Hepatocyte (in vitro differentiated cells): ENCODE measurements at regions not wholly inside any gene's neighbourhood (a gene's known extent, or its start where the extent isn't known, plus 50 kb on each side); places are given as distances from the start of the nearest gene placed in this dataset.

ENCODE experiments used
- DNase-seq: peaks from one replicate; pipeline ENCODE4 v3.0.0-alpha.2; 2016; ENCODE audit warnings: low spot score
- H2AFZ ChIP-seq: fragments of 200-600 bp; sonication (generic); 2 replicates; pipeline ENCODE4 v1.6.0; 2016; ENCODE audit warnings: antibody characterized with exemption, mild to moderate bottlenecking
- H3K27ac ChIP-seq: fragments of 200-600 bp; sonication (generic); 2 replicates; pipeline ENCODE4 v1.5.1; 2016; ENCODE audit warnings: mild to moderate bottlenecking
- H3K27me3 ChIP-seq: fragments of 200-600 bp; sonication (generic); 2 replicates; pipeline ENCODE4 v1.6.1; 2016
- H3K36me3 ChIP-seq: fragments of 200-600 bp; sonication (generic); replicated peaks from 2 replicates; pipeline ENCODE4 v1.5.1; 2016; ENCODE audit warnings: low read depth; ENCODE audit not compliant: insufficient read depth
- H3K4me1 ChIP-seq: fragments of 200-600 bp; sonication (generic); 2 replicates; pipeline ENCODE4 v1.5.1; 2016; ENCODE audit warnings: mild to moderate bottlenecking, moderate library complexity; ENCODE audit not compliant: insufficient read depth
- H3K4me2 ChIP-seq: fragments of 200-600 bp; sonication (generic); 2 replicates; pipeline ENCODE4 v1.6.0; 2016
- H3K4me3 ChIP-seq: fragments of 200-600 bp; sonication (generic); 2 replicates; pipeline ENCODE4 v1.5.1; 2016; ENCODE audit warnings: mild to moderate bottlenecking
- H3K79me2 ChIP-seq: fragments of 200-600 bp; sonication (generic); 2 replicates; pipeline ENCODE4 v1.6.0; 2017; ENCODE audit warnings: mild to moderate bottlenecking
- H3K9me2 ChIP-seq: fragments of 200-600 bp; sonication (generic); replicated peaks from 2 replicates; pipeline ENCODE4 v1.6.0; 2017; ENCODE audit warnings: mild to moderate bottlenecking; ENCODE audit not compliant: insufficient read depth
- H3K9me3 ChIP-seq: fragments of 200-600 bp; sonication (generic); 2 replicates; pipeline ENCODE4 v1.5.1; 2016; ENCODE audit warnings: low read depth, mild to moderate bottlenecking
- H4K20me1 ChIP-seq: fragments of 200-600 bp; sonication (generic); 2 replicates; pipeline ENCODE4 v1.6.0; 2016; ENCODE audit warnings: mild to moderate bottlenecking; ENCODE audit not compliant: insufficient read depth, poor library complexity, severe bottlenecking
- CTCF ChIP-seq: fragments of 200-600 bp; sonication (generic); IDR thresholded peaks from 2 replicates; pipeline ENCODE4 v1.5.1; 2016; ENCODE audit warnings: antibody characterized with exemption, mild to moderate bottlenecking; ENCODE audit not compliant: poor library complexity
- EZH2 ChIP-seq: fragments of 200-600 bp; sonication (generic); IDR thresholded peaks from 2 replicates; pipeline ENCODE4 v1.6.1; 2016; ENCODE audit warnings: antibody characterized with exemption, mild to moderate bottlenecking, borderline replicate concordance
- EZH2phosphoT487 ChIP-seq: fragments of 200-600 bp; sonication (generic); IDR thresholded peaks from one replicate; pipeline ENCODE4 v1.6.1; 2018; ENCODE audit warnings: antibody characterized with exemption, mild to moderate bottlenecking, low read depth, moderate library complexity; ENCODE audit not compliant: unreplicated experiment, severe bottlenecking
- WGBS: methylation state at CpG from one replicate; pipeline ENCODE4 v1.1.6; 2016; ENCODE audit warnings: low lambda C conversion rate; ENCODE audit errors: missing lambda C conversion rate; 5-methylcytosine and 5-hydroxymethylcytosine counted together

GRCh38 chr18:27428120-27428519, 243.0 kb upstream of the CHST9 start:
- Histone ChIP-seq H3K4me3 (no peak overlapping the region), H4K20me1 (no peaks in the 10 kb centered on the region), H3K9me2 (no peaks in the 10 kb centered on the region), H3K27ac (no peak overlapping the region), H3K9me3 (no peaks in the 10 kb centered on the region), H3K4me2 (no peak overlapping the region), H3K79me2 (no peaks in the 10 kb centered on the region), H3K4me1 (no peaks in the 10 kb centered on the region), H3K36me3 (no peaks in the 10 kb centered on the region), H2AFZ (no peak overlapping the region), H3K27me3 (no peaks in the 10 kb centered on the region)
- TF ChIP-seq EZH2phosphoT487 (no peak), CTCF (no peak), EZH2 (no peak)
- peak; percentile 10 for DNase-seq
- WGBS, result 85% methylated on average over 2 of the region's 2 CpGs

DNA sequence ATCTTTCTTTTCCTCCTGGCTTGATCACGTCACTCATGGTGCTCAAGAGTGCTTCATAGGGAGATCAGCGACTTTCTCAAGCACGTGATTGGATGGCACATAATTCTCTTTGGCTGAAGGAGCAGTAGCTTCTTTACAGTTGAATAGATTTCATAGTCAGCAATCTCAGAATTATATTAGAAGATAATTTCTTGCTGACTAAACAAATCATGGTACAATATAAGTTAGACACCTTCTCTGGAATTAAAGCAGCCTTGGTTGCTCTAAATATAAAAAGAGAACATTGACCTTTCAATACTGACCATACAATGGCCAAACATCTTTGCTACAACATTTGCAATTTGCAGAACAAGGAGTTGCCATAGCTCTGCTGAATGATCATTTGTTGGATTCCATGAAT, 238.5 kb upstream of the CHST9 start:
- Histone ChIP-seq H3K27me3 (no peaks in the 10 kb centered on the region), H3K36me3 (no peaks in the 10 kb centered on the region), H3K4me1 (no peaks in the 10 kb centered on the region), H4K20me1 (no peaks in the 10 kb centered on the region), H3K4me3 (no peak overlapping the region), H3K79me2 (no peaks in the 10 kb centered on the region), H2AFZ (no peak overlapping the region), H3K9me2 (no peaks in the 10 kb centered on the region), H3K27ac (no peak overlapping the region), H3K9me3 (no peaks in the 10 kb centered on the region), H3K4me2 (no peak overlapping the region)
- DNase-seq, result no peak
- WGBS, result 92% methylated on average over 3 of the region's 3 CpGs
- no peak for TF ChIP-seq EZH2phosphoT487
- TF ChIP-seq EZH2, result no peak
- TF ChIP-seq CTCF, result no peak

GRCh38 chr18:27419646-27420045, 234.5 kb upstream of the CHST9 start:
- Histone ChIP-seq H3K9me2 (no peaks in the 10 kb centered on the region), H4K20me1 (no peaks in the 10 kb centered on the region), H3K27ac (no peak overlapping the region), H3K4me2 (no peak overlapping the region), H3K4me3 (no peak overlapping the region), H2AFZ (no peak overlapping the region), H3K4me1 (peaks cover 6% of the 10 kb centered on the region), H3K27me3 (no peaks in the 10 kb centered on the region), H3K79me2 (no peaks in the 10 kb centered on the region), H3K36me3 (no peaks in the 10 kb centered on the region), H3K9me3 (no peaks in the 10 kb centered on the region)
- WGBS, result 74% methylated on average over 2 of the region's 2 CpGs
- DNase-seq, result no peak
- TF ChIP-seq CTCF (no peak), EZH2phosphoT487 (no peak), EZH2 (no peak)

- H3K9me3 ChIP-seq, result no peaks in the 10 kb centered on the region
- WGBS, result 45% methylated on average over 4 of the region's 4 CpGs
Observed at GRCh38 chr18:27415495-27415894, 230.4 kb upstream of the CHST9 start.

More at GRCh38 chr18:27415495-27415894, 230.4 kb upstream of the CHST9 start:
- H3K4me3 ChIP-seq, result no peak overlapping the region
- peak; percentile 10 for DNase-seq
- H2AFZ ChIP-seq, result no peak overlapping the region
- no peaks in the 10 kb centered on the region for H3K9me2 ChIP-seq
- H3K79me2 ChIP-seq, result no peaks in the 10 kb centered on the region
- no peaks in the 10 kb centered on the region for H3K36me3 ChIP-seq
- no peaks in the 10 kb centered on the region for H3K27me3 ChIP-seq
- TF ChIP-seq CTCF, result no peak
- peaks cover 8% of the 10 kb centered on the region for H3K4me1 ChIP-seq
- H3K27ac ChIP-seq, result no peak overlapping the region
- no peak overlapping the region for H3K4me2 ChIP-seq
- H4K20me1 ChIP-seq, result no peaks in the 10 kb centered on the region
